Keratinocyte (primary cell): ENCODE measurements at regions not wholly inside any gene's neighbourhood (a gene's known extent, or its start where the extent isn't known, plus 50 kb on each side); places are given as distances from the start of the nearest gene placed in this dataset.

Experiments
- CTCF ChIP-seq, 3 experiments: IDR thresholded peaks in 1 of 3; conservative IDR thresholded peaks in 1 of 3; optimal IDR thresholded peaks in 1 of 3; 2 replicates in 2 of 3; 3 replicates in 1 of 3; pipeline versions ENCODE3 to v1.5.1; 2011; ENCODE audit warnings: low read length in 3 of 3, mild to moderate bottlenecking in 3 of 3, moderate library complexity in 2 of 3, control low read depth in 1 of 3, inconsistent platforms in 1 of 3; ENCODE audit not compliant: insufficient read depth in 2 of 3; ENCODE audit errors: extremely low read depth in 1 of 3
- EZH2 ChIP-seq: IDR thresholded peaks from one replicate; pipeline ENCODE4 v1.6.1; 2012; ENCODE audit warnings: inconsistent platforms, mild to moderate bottlenecking, low read length, moderate library complexity

- TF ChIP-seq CTCF (optimal IDR thresholded peaks at IDR 0.05 in 1 of 3, IDR thresholded peaks at IDR 0.05 in 1 of 3, conservative IDR thresholded peaks at IDR 0.05 in 1 of 3; ENCODE audit: extremely low read depth in 1 of 3, insufficient read depth in 2 of 3, low read length in 3 of 3): no peak
- TF ChIP-seq EZH2: no peak
Observed at GRCh38 chr6:15716889-15717288, 54.1 kb upstream of the DTNBP1 start.
